H1 (cell line): ENCODE measurements at regions not wholly inside any gene's neighbourhood (a gene's known extent, or its start where the extent isn't known, plus 50 kb on each side); places are given as distances from the start of the nearest gene placed in this dataset.

Source experiments
- RFX5 ChIP-seq: IDR thresholded peaks from 2 replicates; pipeline ENCODE4 v1.6.1; 2011; ENCODE audit warnings: low read depth, low read length, improper control_type of control experiment, borderline replicate concordance
- SIN3A ChIP-seq, 2 experiments: IDR thresholded peaks in 1 of 2; conservative IDR thresholded peaks in 1 of 2; 2 replicates each; pipeline ENCODE4 v1.6.1; 2011 to 2012; ENCODE audit warnings: low read length in 2 of 2, improper control_type of control experiment in 1 of 2, low read depth in 1 of 2, mild to moderate bottlenecking in 1 of 2
- TCF12 ChIP-seq: IDR thresholded peaks from 2 replicates; pipeline ENCODE4 v1.6.1; 2011; ENCODE audit warnings: low read depth, mild to moderate bottlenecking, low read length
- YY1 ChIP-seq: IDR thresholded peaks from 2 replicates; pipeline ENCODE4 v1.6.1; 2011; ENCODE audit warnings: low read depth, mild to moderate bottlenecking, low read length
- TF ChIP-seq, protein P1 (sequence below): IDR thresholded peaks from 2 replicates; pipeline ENCODE4 v1.6.1; 2012; ENCODE audit warnings: inconsistent platforms

DNA sequence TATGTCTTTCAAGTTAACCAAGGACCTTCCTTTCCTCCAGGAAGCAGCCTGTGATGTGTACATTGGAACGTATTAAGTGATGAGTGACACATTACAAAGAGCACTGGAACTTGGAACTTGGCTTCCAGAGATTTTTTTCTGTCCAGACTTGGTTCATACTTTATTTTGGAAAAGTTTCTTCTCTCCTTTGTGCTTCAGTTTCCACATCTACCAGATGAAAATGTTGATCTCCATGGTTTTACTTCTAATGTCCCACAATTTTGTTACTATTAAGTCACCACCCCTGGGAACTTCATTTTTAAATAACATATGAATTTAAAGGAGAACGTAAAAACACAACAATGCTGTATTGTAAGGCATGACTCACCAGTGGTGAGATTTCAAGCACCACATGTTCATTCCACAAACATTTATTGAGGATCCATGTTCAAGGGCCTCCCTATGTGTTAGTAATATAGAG, 290.7 kb upstream of the LMCD1 start (continued):
- TF ChIP-seq, protein P1, sequence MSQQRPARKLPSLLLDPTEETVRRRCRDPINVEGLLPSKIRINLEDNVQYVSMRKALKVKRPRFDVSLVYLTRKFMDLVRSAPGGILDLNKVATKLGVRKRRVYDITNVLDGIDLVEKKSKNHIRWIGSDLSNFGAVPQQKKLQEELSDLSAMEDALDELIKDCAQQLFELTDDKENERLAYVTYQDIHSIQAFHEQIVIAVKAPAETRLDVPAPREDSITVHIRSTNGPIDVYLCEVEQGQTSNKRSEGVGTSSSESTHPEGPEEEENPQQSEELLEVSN: no peak
- TF ChIP-seq SIN3A (conservative IDR thresholded peaks at IDR 0.05 in 1 of 2, IDR thresholded peaks at IDR 0.05 in 1 of 2; ENCODE audit: low read depth in 1 of 2, low read length in 2 of 2) (no peak), RFX5 (no peak), YY1 (no peak), TCF12 (no peak)
